ENCODE measurements at regions not wholly inside any gene's neighbourhood (a gene's known extent, or its start where the extent isn't known, plus 50 kb on each side); places are given as distances from the start of the nearest gene placed in this dataset.
A peak's percentile ranks its signal among the peaks of the same experiment; 100 is the strongest.

GRCh38 chr6:21426841-21427490, 166.6 kb upstream of the SOX4 start:
- no peak for DNase-seq (ENCODE audit: low spot score)

GRCh38 chr6:21429291-21429690, 164.3 kb upstream of the SOX4 start:
- DNase-seq (ENCODE audit: low spot score), result no peak

- no peak for DNase-seq (ENCODE audit: low spot score)
Measured at GRCh38 chr6:21431526-21431925, 162.0 kb upstream of the SOX4 start.

GRCh38 chr6:21436625-21437024, 156.9 kb upstream of the SOX4 start:
- no peak for DNase-seq (ENCODE audit: low spot score)

GRCh38 chr6:21437581-21437980, 156.0 kb upstream of the SOX4 start:
- no peak for DNase-seq (ENCODE audit: low spot score)

- DNase-seq (ENCODE audit: low spot score), result peak; percentile 61
Measured at GRCh38 chr6:21438237-21438985, 155.1 kb upstream of the SOX4 start.

- DNase-seq (ENCODE audit: low spot score), result peak; percentile 22
Measured at GRCh38 chr6:21438986-21439352, 154.6 kb upstream of the SOX4 start.

- no peak for DNase-seq (ENCODE audit: low spot score)
Measured at GRCh38 chr6:21441386-21441785, 152.2 kb upstream of the SOX4 start.

GRCh38 chr6:21442874-21443273, 150.7 kb upstream of the SOX4 start:
- DNase-seq (ENCODE audit: low spot score), result no peak

GRCh38 chr6:21444711-21445260, 148.8 kb upstream of the SOX4 start:
- no peak for DNase-seq (ENCODE audit: low spot score)

- no peak for DNase-seq (ENCODE audit: low spot score)
Measured at GRCh38 chr6:21447987-21448386, 145.6 kb upstream of the SOX4 start.

GRCh38 chr6:21448485-21449109, 145.0 kb upstream of the SOX4 start:
- no peak for DNase-seq (ENCODE audit: low spot score)

GRCh38 chr6:21450149-21450548, 143.4 kb upstream of the SOX4 start:
- DNase-seq (ENCODE audit: low spot score), result no peak

- no peak for DNase-seq (ENCODE audit: low spot score)
Measured at GRCh38 chr6:21450628-21451027, 142.9 kb upstream of the SOX4 start.

- no peak for DNase-seq (ENCODE audit: low spot score)
Measured at GRCh38 chr6:21451546-21452013, 142.0 kb upstream of the SOX4 start.

- no peak for DNase-seq (ENCODE audit: low spot score)
Measured at GRCh38 chr6:21454262-21454661, 139.3 kb upstream of the SOX4 start.

- no peak for DNase-seq (ENCODE audit: low spot score)
Measured at GRCh38 chr6:21455071-21455470, 138.5 kb upstream of the SOX4 start.

- DNase-seq (ENCODE audit: low spot score), result no peak
Measured at GRCh38 chr6:21457647-21458046, 135.9 kb upstream of the SOX4 start.

GRCh38 chr6:21459641-21460040, 133.9 kb upstream of the SOX4 start:
- no peak for DNase-seq (ENCODE audit: low spot score)

- DNase-seq (ENCODE audit: low spot score), result no peak
Measured at GRCh38 chr6:21461844-21462518, 131.6 kb upstream of the SOX4 start.

- no peak for DNase-seq (ENCODE audit: low spot score)
Measured at GRCh38 chr6:21462519-21462852, 131.1 kb upstream of the SOX4 start.

- no peak for DNase-seq (ENCODE audit: low spot score)
Measured at GRCh38 chr6:21467091-21467490, 126.5 kb upstream of the SOX4 start.

GRCh38 chr6:21468461-21468860, 125.1 kb upstream of the SOX4 start:
- no peak for DNase-seq (ENCODE audit: low spot score)
